ENCODE measurements at regions not wholly inside any gene's neighbourhood (a gene's known extent, or its start where the extent isn't known, plus 50 kb on each side); places are given as distances from the start of the nearest gene placed in this dataset.

DNA sequence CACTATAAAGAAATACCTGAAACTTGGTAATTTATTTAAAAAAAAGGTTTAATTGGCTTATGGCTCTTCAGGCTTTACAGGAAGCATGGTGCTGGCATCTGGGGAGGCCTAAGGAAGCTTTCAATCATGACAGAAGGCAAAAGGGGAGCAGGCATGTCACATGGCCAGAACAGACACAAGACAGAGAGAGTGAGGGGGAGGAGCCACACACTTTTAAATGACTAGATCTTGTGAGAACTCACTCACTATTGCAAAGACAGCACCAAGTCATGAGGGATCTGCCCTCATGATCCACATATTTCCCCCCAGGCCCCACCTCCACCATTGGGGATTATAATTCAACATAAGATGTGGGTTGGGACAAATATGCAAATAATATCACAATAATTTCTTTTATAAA is 355.6 kb downstream of the DAD1 start:
- TF ChIP-seq POLR2AphosphoS5 (IDR thresholded peaks at IDR 0.05) (no peak), POLR2A (IDR thresholded peaks at IDR 0.05) (no peak)
- TF ChIP-seq, protein P1, sequence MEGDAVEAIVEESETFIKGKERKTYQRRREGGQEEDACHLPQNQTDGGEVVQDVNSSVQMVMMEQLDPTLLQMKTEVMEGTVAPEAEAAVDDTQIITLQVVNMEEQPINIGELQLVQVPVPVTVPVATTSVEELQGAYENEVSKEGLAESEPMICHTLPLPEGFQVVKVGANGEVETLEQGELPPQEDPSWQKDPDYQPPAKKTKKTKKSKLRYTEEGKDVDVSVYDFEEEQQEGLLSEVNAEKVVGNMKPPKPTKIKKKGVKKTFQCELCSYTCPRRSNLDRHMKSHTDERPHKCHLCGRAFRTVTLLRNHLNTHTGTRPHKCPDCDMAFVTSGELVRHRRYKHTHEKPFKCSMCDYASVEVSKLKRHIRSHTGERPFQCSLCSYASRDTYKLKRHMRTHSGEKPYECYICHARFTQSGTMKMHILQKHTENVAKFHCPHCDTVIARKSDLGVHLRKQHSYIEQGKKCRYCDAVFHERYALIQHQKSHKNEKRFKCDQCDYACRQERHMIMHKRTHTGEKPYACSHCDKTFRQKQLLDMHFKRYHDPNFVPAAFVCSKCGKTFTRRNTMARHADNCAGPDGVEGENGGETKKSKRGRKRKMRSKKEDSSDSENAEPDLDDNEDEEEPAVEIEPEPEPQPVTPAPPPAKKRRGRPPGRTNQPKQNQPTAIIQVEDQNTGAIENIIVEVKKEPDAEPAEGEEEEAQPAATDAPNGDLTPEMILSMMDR (IDR thresholded peaks at IDR 0.05 in 8 of 11, conservative IDR thresholded peaks at IDR 0.05 in 3 of 11): no peak
- peaks cover 0 to 9% (median 0%) of the 10 kb centered on the region in 8 donors for H3K9me3 ChIP-seq
- H3K4me1 ChIP-seq: peaks cover 0 to 27% (median 0%) of the 10 kb centered on the region in 6 donors
- no peaks in the 10 kb centered on the region for H3K27me3 ChIP-seq (replicated peaks in 1 of 7)
- no peaks in the 10 kb centered on the region for H3K36me3 ChIP-seq
- intact Hi-C loops (cut with DNase I; ENCODE audit: low total_unique reads): no loop called here
- H3K27ac ChIP-seq: no peak overlapping the region
- no peak overlapping the region for H3K4me3 ChIP-seq
- no peak for DNase-seq

DNA sequence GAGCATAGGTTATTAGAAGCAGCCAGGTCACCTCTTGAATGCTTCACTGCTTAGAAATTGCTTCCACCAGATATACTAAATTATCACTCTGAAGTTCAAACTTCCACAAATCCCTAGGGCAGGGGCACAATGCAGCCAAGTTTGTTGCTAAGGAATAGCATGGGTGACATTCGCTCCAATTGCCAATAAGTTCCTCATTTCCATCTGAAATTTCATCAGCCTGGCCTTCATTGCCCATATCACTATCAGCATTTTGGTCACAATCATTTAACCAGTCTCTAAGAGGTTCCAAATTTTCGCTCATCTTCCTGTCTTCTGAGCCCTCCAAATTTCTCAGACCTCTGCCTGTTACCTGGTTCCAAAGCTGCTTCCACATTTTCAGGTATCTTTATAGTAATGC is 356.1 kb downstream of the DAD1 start:
- no peak overlapping the region for H3K4me3 ChIP-seq
- H3K4me1 ChIP-seq: peaks cover 0 to 27% (median 0%) of the 10 kb centered on the region in 6 donors
- intact Hi-C loops (cut with DNase I; ENCODE audit: low total_unique reads): no loop called here
- no peaks in the 10 kb centered on the region for H3K27me3 ChIP-seq (replicated peaks in 1 of 7)
- no peak for DNase-seq
- TF ChIP-seq, protein P1 (IDR thresholded peaks at IDR 0.05 in 8 of 11, conservative IDR thresholded peaks at IDR 0.05 in 3 of 11): no peak
- no peak for TF ChIP-seq POLR2AphosphoS5 (IDR thresholded peaks at IDR 0.05)
- no peak for TF ChIP-seq POLR2A (IDR thresholded peaks at IDR 0.05)
- peaks cover 0 to 9% (median 0%) of the 10 kb centered on the region in 8 donors for H3K9me3 ChIP-seq
- no peak overlapping the region for H3K27ac ChIP-seq
- 55 to 76% (median 63%) methylated on average over 2 of the region's 2 CpGs for WGBS, 5 donors
- H3K36me3 ChIP-seq: no peaks in the 10 kb centered on the region

DNA sequence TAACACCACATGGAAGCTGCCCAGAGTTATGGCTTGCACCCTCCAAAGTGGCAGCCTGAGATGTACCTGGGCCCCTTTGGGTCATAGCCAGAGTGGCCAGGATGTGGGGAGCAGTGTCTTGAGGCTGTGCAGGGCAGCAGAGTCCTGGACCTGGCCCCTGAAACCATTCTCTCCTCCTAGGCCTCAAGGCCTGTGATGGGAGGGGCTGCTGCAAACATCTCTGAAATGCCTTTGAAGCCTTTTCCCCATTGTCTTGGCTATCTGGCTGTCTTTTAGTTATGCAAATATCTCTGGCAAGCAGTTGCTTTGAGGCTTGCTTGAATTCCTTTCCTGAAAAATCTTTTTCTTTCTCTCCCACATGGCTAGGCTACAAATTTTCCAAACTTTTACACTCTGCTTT is 356.5 kb downstream of the DAD1 start:
- DNase-seq: no peak
- Histone ChIP-seq H3K4me1 (peaks cover 0 to 27% (median 0%) of the 10 kb centered on the region in 6 donors), H3K9me3 (peaks cover 0 to 9% (median 0%) of the 10 kb centered on the region in 8 donors), H3K36me3 (no peaks in the 10 kb centered on the region), H3K27me3 (replicated peaks in 1 of 7) (no peaks in the 10 kb centered on the region), H3K27ac (no peak overlapping the region), H3K4me3 (no peak overlapping the region)
- intact Hi-C loops (cut with DNase I; ENCODE audit: low total_unique reads): no loop called here
- TF ChIP-seq POLR2AphosphoS5 (IDR thresholded peaks at IDR 0.05): no peak
- TF ChIP-seq, protein P1 (IDR thresholded peaks at IDR 0.05 in 8 of 11, conservative IDR thresholded peaks at IDR 0.05 in 3 of 11): no peak
- TF ChIP-seq POLR2A (IDR thresholded peaks at IDR 0.05): no peak

DNA sequence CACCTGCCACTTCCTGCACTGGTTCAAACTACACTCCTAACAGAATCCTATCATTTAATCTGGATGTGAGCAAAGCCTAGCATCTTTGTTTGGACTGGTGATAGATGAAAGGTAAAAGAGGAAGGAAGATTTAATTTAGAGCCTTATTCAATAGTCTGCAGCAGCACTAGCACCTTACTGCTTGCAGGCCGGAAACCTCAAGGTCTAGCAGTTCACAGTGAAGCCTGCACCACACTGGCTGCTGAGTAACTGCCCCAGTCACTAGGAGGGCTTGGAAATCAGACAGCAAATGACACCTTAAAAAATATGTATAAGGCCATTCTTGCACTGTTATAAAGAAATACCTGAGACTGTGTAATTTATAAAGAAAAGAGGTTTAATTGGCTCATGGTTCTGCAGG is 358.0 kb downstream of the DAD1 start:
- intact Hi-C loops (cut with DNase I; ENCODE audit: low total_unique reads): no loop called here
- H3K9me3 ChIP-seq: peaks cover 0 to 9% (median 0%) of the 10 kb centered on the region in 8 donors
- no peak overlapping the region for H3K4me3 ChIP-seq
- no peak overlapping the region for H3K27ac ChIP-seq
- H3K36me3 ChIP-seq: no peaks in the 10 kb centered on the region
- TF ChIP-seq POLR2AphosphoS5 (IDR thresholded peaks at IDR 0.05) (no peak), POLR2A (IDR thresholded peaks at IDR 0.05) (no peak)
- TF ChIP-seq, protein P1 (IDR thresholded peaks at IDR 0.05 in 8 of 11, conservative IDR thresholded peaks at IDR 0.05 in 3 of 11): no peak
- DNase-seq: no peak
- H3K4me1 ChIP-seq: peaks cover 0 to 41% (median 3%) of the 10 kb centered on the region in 6 donors
- H3K27me3 ChIP-seq (replicated peaks in 1 of 7): no peaks in the 10 kb centered on the region
- 21 to 48% (median 29%) methylated on average over 1 of the region's 1 CpG for WGBS, 5 donors
